Sigmoid colon (tissue), 4 donors: ENCODE measurements at regions not wholly inside any gene's neighbourhood (a gene's known extent, or its start where the extent isn't known, plus 50 kb on each side); places are given as distances from the start of the nearest gene placed in this dataset.
"Not testable (repeated sequence)": the region's sequence is repeated elsewhere in the genome, so short reads cannot be mapped to it uniquely, and the experiment has no call there.

Experiments
- CTCF ChIP-seq, 4 experiments: fragments of 450-650 bp in 3 of 4; fragments of 200-600 bp in 1 of 4; IDR thresholded peaks; one replicate each; pipeline ENCODE4 v1.5.1; 2016 to 2019; ENCODE audit warnings: antibody characterized with exemption in 4 of 4, mild to moderate bottlenecking in 3 of 4, moderate library complexity in 2 of 4
- EP300 ChIP-seq, 4 donors: sonication (generic); formaldehyde crosslinking; IDR thresholded peaks; one replicate each; pipeline ENCODE4 v1.6.1; 2017; ENCODE audit warnings: antibody characterized with exemption in 4 of 4
- POLR2A ChIP-seq, 2 donors: fragments of 450-650 bp; IDR thresholded peaks; one replicate each; pipeline ENCODE4 v1.6.1; 2016; ENCODE audit warnings: antibody characterized with exemption in 2 of 2, mild to moderate bottlenecking in 2 of 2, moderate library complexity in 2 of 2
- POLR2AphosphoS5 ChIP-seq, 4 donors: sonication (generic); formaldehyde crosslinking; IDR thresholded peaks; one replicate each; pipeline ENCODE4 v1.6.1; 2017; ENCODE audit warnings: antibody characterized with exemption in 4 of 4

- not testable (repeated sequence) for TF ChIP-seq CTCF, POLR2AphosphoS5, POLR2A, EP300 (IDR thresholded peaks at IDR 0.05)
These were observed 153.3 kb downstream of the MYLK4 start for GRCh38 chr6:2597457-2597856.
